Breast epithelium (tissue), 4 donors: ENCODE measurements at regions not wholly inside any gene's neighbourhood (a gene's known extent, or its start where the extent isn't known, plus 50 kb on each side); places are given as distances from the start of the nearest gene placed in this dataset.

ENCODE experiments used
- DNase-seq, 2 donors: peaks; one replicate each; pipeline ENCODE4 v3.0.0-alpha.2; 2019; ENCODE audit warnings: low spot score in 2 of 2
- H3K27ac ChIP-seq, 2 donors: fragments of 200-600 bp; sonication (generic) in 1 of 2; one replicate each; pipeline ENCODE4 v1.5.1; 2016 to 2019; ENCODE audit warnings: mild to moderate bottlenecking in 1 of 2
- H3K27me3 ChIP-seq, 2 donors: fragments of 200-600 bp; sonication (generic) in 1 of 2; one replicate each; pipeline versions ENCODE4 v1.5.1 to v1.6.0; 2017 to 2019; ENCODE audit warnings: control low read depth in 1 of 2, mild to moderate bottlenecking in 1 of 2
- H3K36me3 ChIP-seq: fragments of 200-600 bp; one replicate; pipeline ENCODE4 v1.5.1; 2019
- H3K4me1 ChIP-seq, 2 donors: fragments of 200-600 bp; sonication (generic); one replicate each; pipeline ENCODE4 v1.5.1; 2016 to 2019; ENCODE audit warnings: control low read depth in 1 of 2
- H3K4me3 ChIP-seq, 3 donors: fragments of 200-600 bp; sonication (generic); 1 replicate in 2 of 3; 2 replicates in 1 of 3; pipeline ENCODE4 v1.5.1; 2016 to 2019; ENCODE audit warnings: mild to moderate bottlenecking in 3 of 3, moderate library complexity in 2 of 3
- H3K9me3 ChIP-seq, 2 donors: fragments of 200-600 bp; sonication (generic) in 1 of 2; one replicate each; pipeline ENCODE4 v1.5.1; 2016 to 2019; ENCODE audit warnings: control low read depth in 1 of 2
- CTCF ChIP-seq, 3 donors: fragments of 450-650 bp; IDR thresholded peaks; one replicate each; pipeline ENCODE4 v1.5.1; 2016 to 2017; ENCODE audit warnings: antibody characterized with exemption in 3 of 3, mild to moderate bottlenecking in 3 of 3, moderate library complexity in 3 of 3
- POLR2A ChIP-seq: fragments of 450-650 bp; IDR thresholded peaks from one replicate; pipeline ENCODE4 v1.6.1; 2016; ENCODE audit warnings: antibody characterized with exemption, mild to moderate bottlenecking, moderate library complexity
- POLR2AphosphoS5 ChIP-seq, 3 donors: sonication (generic); formaldehyde crosslinking; IDR thresholded peaks; one replicate each; pipeline ENCODE4 v1.6.1; 2017; ENCODE audit warnings: antibody characterized with exemption in 3 of 3
- intact Hi-C: fragments of 100-400 bp; cut with DNase I; formaldehyde crosslinking; loops from one replicate; pipeline ENCODE4 v1.15.1; 2023; ENCODE audit warnings: low total_unique reads

GRCh38 chr15:61685971-61686370 lies 374.3 kb downstream of the VPS13C start:
- H3K27ac ChIP-seq, result no peak overlapping the region
- intact Hi-C loops, result no loop called here
- no peak for DNase-seq
- TF ChIP-seq POLR2AphosphoS5 (IDR thresholded peaks at IDR 0.05) (no peak), CTCF (IDR thresholded peaks at IDR 0.05) (no peak), POLR2A (no peak)
- no peaks in the 10 kb centered on the region for H3K36me3 ChIP-seq
- H3K27me3 ChIP-seq, result no peaks in the 10 kb centered on the region
- no peaks in the 10 kb centered on the region for H3K4me1 ChIP-seq
- no peak overlapping the region for H3K4me3 ChIP-seq
- peaks cover 0 to 6% of the 10 kb centered on the region in 2 donors for H3K9me3 ChIP-seq

GRCh38 chr15:61685534-61685933 lies 374.7 kb downstream of the VPS13C start:
- H3K4me1 ChIP-seq, result no peaks in the 10 kb centered on the region
- intact Hi-C loops, result no loop called here
- no peak overlapping the region for H3K27ac ChIP-seq
- peaks cover 0 to 6% of the 10 kb centered on the region in 2 donors for H3K9me3 ChIP-seq
- TF ChIP-seq POLR2AphosphoS5 (IDR thresholded peaks at IDR 0.05) (no peak), POLR2A (no peak), CTCF (IDR thresholded peaks at IDR 0.05) (no peak)
- H3K4me3 ChIP-seq, result no peak overlapping the region
- no peaks in the 10 kb centered on the region for H3K36me3 ChIP-seq
- no peaks in the 10 kb centered on the region for H3K27me3 ChIP-seq
- no peak for DNase-seq

- intact Hi-C loops, result no loop called here
- no peaks in the 10 kb centered on the region for H3K36me3 ChIP-seq
- no peaks in the 10 kb centered on the region for H3K4me1 ChIP-seq
- H3K9me3 ChIP-seq, result peaks cover 0 to 6% of the 10 kb centered on the region in 2 donors
- TF ChIP-seq CTCF (IDR thresholded peaks at IDR 0.05) (no peak), POLR2AphosphoS5 (IDR thresholded peaks at IDR 0.05) (no peak), POLR2A (no peak)
- H3K4me3 ChIP-seq, result no peak overlapping the region
- no peaks in the 10 kb centered on the region for H3K27me3 ChIP-seq
- DNase-seq, result no peak
- no peak overlapping the region for H3K27ac ChIP-seq
These were observed 375.3 kb downstream of the VPS13C start for GRCh38 chr15:61684749-61685467.

- TF ChIP-seq CTCF (IDR thresholded peaks at IDR 0.05) (no peak), POLR2AphosphoS5 (IDR thresholded peaks at IDR 0.05) (no peak), POLR2A (no peak)
- no peaks in the 10 kb centered on the region for H3K27me3 ChIP-seq
- no peak overlapping the region for H3K4me3 ChIP-seq
- no peak for DNase-seq
- no peaks in the 10 kb centered on the region for H3K4me1 ChIP-seq
- no peak overlapping the region for H3K27ac ChIP-seq
- intact Hi-C loops, result no loop called here
- no peaks in the 10 kb centered on the region for H3K36me3 ChIP-seq
- H3K9me3 ChIP-seq, result peaks cover 0 to 11% of the 10 kb centered on the region in 2 donors
These were observed 377.1 kb downstream of the VPS13C start for GRCh38 chr15:61682891-61683735.

GRCh38 chr15:61681676-61682075 lies 378.6 kb downstream of the VPS13C start:
- no peak overlapping the region for H3K4me3 ChIP-seq
- DNase-seq, result no peak
- H3K36me3 ChIP-seq, result no peaks in the 10 kb centered on the region
- no peaks in the 10 kb centered on the region for H3K4me1 ChIP-seq
- TF ChIP-seq POLR2A, result no peak
- TF ChIP-seq CTCF (IDR thresholded peaks at IDR 0.05), result no peak
- TF ChIP-seq POLR2AphosphoS5 (IDR thresholded peaks at IDR 0.05), result no peak
- no peaks in the 10 kb centered on the region for H3K27me3 ChIP-seq
- intact Hi-C loops, result no loop called here
- H3K27ac ChIP-seq, result no peak overlapping the region
- peaks cover 0 to 11% of the 10 kb centered on the region in 2 donors for H3K9me3 ChIP-seq
